ENCODE measurements at regions not wholly inside any gene's neighbourhood (a gene's known extent, or its start where the extent isn't known, plus 50 kb on each side); places are given as distances from the start of the nearest gene placed in this dataset.

- H3K4me3 ChIP-seq (ENCODE audit: low read depth, low read length): no peak overlapping the region
- TF ChIP-seq, protein P1, sequence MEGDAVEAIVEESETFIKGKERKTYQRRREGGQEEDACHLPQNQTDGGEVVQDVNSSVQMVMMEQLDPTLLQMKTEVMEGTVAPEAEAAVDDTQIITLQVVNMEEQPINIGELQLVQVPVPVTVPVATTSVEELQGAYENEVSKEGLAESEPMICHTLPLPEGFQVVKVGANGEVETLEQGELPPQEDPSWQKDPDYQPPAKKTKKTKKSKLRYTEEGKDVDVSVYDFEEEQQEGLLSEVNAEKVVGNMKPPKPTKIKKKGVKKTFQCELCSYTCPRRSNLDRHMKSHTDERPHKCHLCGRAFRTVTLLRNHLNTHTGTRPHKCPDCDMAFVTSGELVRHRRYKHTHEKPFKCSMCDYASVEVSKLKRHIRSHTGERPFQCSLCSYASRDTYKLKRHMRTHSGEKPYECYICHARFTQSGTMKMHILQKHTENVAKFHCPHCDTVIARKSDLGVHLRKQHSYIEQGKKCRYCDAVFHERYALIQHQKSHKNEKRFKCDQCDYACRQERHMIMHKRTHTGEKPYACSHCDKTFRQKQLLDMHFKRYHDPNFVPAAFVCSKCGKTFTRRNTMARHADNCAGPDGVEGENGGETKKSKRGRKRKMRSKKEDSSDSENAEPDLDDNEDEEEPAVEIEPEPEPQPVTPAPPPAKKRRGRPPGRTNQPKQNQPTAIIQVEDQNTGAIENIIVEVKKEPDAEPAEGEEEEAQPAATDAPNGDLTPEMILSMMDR (IDR thresholded peaks at IDR 0.05; ENCODE audit: insufficient read depth, low read length): no peak
- no peak for DNase-seq (ENCODE audit: low read depth)
These were observed 63.9 kb upstream of the ACVR1 start for GRCh38 chr2:157940024-157940423.

DNA sequence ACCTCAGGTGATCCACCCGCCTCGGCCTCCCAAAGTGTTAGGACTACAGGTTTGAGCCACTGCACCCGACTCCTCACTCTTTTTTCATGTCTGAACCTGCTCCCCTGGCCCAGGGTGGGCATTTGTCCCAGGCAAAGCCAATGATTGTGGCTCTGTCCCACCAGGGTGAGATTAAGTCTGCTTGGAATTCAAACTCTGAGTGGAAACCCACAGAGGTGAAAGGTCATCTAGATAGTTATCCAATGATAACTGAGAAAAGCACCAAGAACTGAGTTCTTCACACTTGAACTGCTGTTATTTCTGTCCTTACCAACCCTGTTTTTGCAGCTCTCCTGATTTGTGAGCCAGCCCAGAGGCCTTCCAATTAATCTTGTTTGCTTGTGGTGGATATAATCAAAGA is 62.4 kb upstream of the ACVR1 start:
- no peak overlapping the region for H3K4me3 ChIP-seq (ENCODE audit: low read depth, low read length)
- TF ChIP-seq, protein P1 (IDR thresholded peaks at IDR 0.05; ENCODE audit: insufficient read depth, low read length): no peak
- DNase-seq (ENCODE audit: low read depth): no peak

GRCh38 chr2:157936406-157936805 is 60.3 kb upstream of the ACVR1 start:
- DNase-seq (ENCODE audit: low read depth): no peak
- TF ChIP-seq, protein P1 (IDR thresholded peaks at IDR 0.05; ENCODE audit: insufficient read depth, low read length): no peak
- no peak overlapping the region for H3K4me3 ChIP-seq (ENCODE audit: low read depth, low read length)

- no peak for DNase-seq (ENCODE audit: low read depth)
- H3K4me3 ChIP-seq (ENCODE audit: low read depth, low read length): no peak overlapping the region
- TF ChIP-seq, protein P1 (IDR thresholded peaks at IDR 0.05; ENCODE audit: insufficient read depth, low read length): no peak
These were observed 59.3 kb upstream of the ACVR1 start for GRCh38 chr2:157935378-157935906.

DNA sequence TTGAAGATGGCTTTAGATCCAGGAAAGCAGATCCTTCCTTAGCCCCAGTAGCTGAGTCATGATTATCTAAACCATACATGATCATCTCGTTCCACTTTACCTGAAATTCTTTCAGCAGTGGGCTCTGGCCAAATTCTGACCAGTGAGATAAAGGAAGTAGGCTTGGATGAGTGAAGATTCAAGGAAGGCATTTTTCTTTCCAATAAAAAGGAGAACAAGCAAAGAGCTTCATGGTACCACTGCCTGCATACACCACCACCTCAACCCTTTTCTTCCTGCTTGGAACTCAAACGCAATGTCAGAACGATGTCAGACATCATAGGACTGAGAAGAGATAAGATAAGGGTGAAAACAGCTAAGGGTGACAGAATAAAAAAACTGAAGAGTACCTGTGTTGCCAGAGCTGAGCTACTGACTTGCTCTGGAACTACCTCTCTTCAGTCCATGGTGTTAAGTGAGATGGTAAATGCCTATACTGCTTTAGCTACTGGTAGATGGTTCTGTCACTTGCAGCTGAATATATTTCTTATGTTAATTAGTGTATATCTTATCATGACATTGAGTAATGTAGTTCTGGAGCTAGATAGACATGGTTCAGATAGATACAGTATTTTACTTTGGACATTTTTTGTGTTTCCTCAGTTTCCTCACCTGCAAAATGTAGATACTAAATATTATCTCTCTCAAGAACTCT is 58.7 kb upstream of the ACVR1 start:
- TF ChIP-seq, protein P1 (IDR thresholded peaks at IDR 0.05; ENCODE audit: insufficient read depth, low read length): no peak
- no peak for DNase-seq (ENCODE audit: low read depth)
- no peak overlapping the region for H3K4me3 ChIP-seq (ENCODE audit: low read depth, low read length)

DNA sequence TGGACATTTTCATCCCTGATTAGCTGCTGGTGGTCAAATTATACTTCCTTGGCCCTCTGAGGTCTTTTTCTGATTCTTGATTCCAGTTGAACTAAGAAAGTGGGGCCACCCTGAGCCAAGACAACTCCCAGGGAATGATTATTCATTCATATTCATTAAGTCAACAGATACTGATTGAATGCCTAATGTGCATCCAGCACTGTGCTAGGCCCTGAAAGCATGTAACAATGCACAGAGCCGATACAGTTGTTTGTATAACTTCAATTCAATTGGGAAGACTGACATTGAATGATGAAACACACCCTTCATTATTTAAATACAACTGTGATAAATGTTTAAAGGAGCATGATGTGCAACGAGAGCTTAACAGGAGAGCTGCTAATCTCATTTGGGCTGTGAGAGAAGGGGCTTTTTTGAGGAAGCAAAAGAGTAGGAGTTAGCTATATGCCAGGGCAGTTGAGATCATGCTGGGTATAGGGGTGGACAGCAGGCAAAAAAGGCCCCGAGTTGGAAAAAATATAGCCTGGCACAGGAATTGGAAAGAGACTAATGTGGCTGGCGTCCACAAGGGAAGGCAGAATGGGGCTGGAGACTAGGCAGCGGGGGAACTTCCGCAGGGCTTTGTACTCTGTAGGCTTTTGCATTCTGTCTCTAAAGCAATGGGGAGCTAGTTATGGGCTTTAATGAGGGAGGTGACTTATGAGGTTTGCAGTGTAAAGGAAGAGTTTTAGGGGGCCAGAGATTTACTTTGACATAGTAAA is 57.2 kb upstream of the ACVR1 start:
- no peak overlapping the region for H3K4me3 ChIP-seq (ENCODE audit: low read depth, low read length)
- TF ChIP-seq, protein P1 (IDR thresholded peaks at IDR 0.05; ENCODE audit: insufficient read depth, low read length): no peak
- DNase-seq (ENCODE audit: low read depth): no peak

Data from fibroblast of the aortic adventitia (primary cell).